Activated naive CD8-positive, alpha-beta T cell treated with anti-CD3 and anti-CD28 coated beads for 36 hours (primary cell): ENCODE measurements at regions not wholly inside any gene's neighbourhood (a gene's known extent, or its start where the extent isn't known, plus 50 kb on each side); places are given as distances from the start of the nearest gene placed in this dataset.

Source experiments
- DNase-seq: peaks from one replicate; pipeline ENCODE4 v3.0.0; 2021
- H3K27ac Mint-ChIP-seq: one replicate; pipeline ENCODE4 v1.8.0; 2022; ENCODE audit warnings: mild to moderate bottlenecking, moderate library complexity, mixed read lengths
- H3K27me3 Mint-ChIP-seq: one replicate; pipeline ENCODE4 v1.8.0; 2022; ENCODE audit warnings: mild to moderate bottlenecking, mixed read lengths
- H3K36me3 Mint-ChIP-seq: one replicate; pipeline ENCODE4 v1.8.0; 2021; ENCODE audit warnings: mild to moderate bottlenecking, mixed read lengths
- H3K4me1 Mint-ChIP-seq: one replicate; pipeline ENCODE4 v1.8.0; 2021; ENCODE audit warnings: mixed read lengths
- H3K4me3 Mint-ChIP-seq: one replicate; pipeline ENCODE4 v1.8.0; 2022; ENCODE audit warnings: mild to moderate bottlenecking, moderate library complexity, mixed read lengths
- H3K9me3 Mint-ChIP-seq: one replicate; pipeline ENCODE4 v1.8.0; 2022; ENCODE audit warnings: mixed read lengths

DNA sequence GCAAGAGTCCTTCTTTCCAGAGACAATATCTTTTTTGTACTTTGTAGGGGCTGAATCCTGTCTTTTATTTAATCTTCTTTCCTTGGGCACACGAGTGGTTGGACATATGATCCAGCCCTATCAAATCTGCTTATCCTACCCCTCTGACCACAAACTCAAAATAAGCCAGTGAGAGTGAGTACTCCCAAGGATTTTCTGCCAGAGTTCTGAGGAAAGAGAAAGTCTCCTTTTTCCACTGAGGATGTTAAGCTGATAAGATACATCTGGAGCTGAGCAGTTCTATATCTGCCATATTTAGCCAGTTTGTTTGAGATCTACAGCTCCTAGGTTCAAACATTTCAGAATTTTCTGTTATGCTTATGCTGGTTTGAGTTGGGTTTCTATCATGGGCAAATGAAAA, 134.8 kb upstream of the NWD2 start:
- Mint-ChIP-seq H3K9me3 (no peaks in the 10 kb centered on the region), H3K4me3 (no peak overlapping the region), H3K4me1 (no peaks in the 10 kb centered on the region), H3K27ac (no peak overlapping the region), H3K36me3 (no peaks in the 10 kb centered on the region), H3K27me3 (no peaks in the 10 kb centered on the region)
- DNase-seq = no peak

DNA sequence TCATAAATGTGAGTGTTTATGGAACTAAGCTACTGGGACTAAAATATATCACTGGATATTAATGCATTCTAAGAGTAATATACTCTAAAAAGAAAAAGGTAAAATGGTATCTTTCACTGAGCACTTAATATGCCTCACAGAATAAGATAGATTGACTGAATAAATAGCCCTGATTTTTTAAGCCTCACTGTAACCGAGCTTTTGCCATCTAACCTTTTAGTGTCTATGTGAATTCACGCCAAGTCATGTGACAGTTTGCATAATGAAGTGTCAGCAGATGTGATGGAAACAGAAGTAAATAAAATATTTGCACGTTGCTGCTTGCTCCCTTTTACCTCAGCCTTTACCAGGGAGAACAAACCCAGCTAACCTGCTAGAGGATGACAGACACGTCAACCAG, 119.7 kb upstream of the NWD2 start:
- no peak for DNase-seq
- H3K4me3 Mint-ChIP-seq = no peak overlapping the region
- no peaks in the 10 kb centered on the region for H3K9me3 Mint-ChIP-seq
- H3K4me1 Mint-ChIP-seq = no peaks in the 10 kb centered on the region
- H3K27me3 Mint-ChIP-seq = peaks cover 8% of the 10 kb centered on the region
- H3K27ac Mint-ChIP-seq = no peak overlapping the region
- H3K36me3 Mint-ChIP-seq = no peaks in the 10 kb centered on the region

DNA sequence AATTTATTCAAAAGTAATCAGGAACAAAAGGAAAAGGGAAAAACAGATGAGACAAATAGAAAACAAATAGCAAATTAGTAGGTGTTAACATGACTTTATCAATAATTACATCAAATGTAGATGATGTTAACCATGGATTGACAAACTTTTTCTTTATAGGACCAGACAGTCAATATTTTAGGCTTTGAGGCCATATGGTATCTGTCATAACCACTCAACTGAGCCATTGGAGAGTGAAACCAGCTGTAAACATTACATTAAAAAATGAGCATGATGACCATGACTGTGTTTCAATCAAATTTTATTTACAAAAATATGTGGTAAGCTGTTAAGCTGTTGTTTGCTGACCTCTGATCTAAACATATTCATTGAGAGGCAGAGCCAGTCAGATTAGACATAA, 118.5 kb upstream of the NWD2 start:
- Mint-ChIP-seq H3K4me1 (no peaks in the 10 kb centered on the region), H3K4me3 (no peak overlapping the region)

DNA sequence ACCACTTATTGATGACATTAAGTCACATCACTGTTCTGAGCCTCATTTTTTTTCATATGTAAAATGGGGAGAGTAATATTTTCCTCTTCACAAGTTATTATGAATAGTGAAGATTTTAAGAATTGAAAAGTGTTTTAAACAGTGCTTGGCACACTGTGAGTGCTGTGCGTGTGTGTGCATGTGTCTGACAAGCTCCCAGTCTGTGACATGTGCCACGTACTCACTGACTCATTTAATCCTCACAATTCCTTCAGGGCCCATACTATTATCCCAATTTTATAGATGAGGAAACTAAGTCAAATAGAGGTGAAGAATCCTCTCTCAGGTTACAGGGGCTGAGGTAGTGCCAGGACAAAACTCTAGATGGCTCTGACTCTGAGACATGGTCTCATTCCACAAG, 114.1 kb upstream of the NWD2 start:
- Mint-ChIP-seq H3K4me1 (no peaks in the 10 kb centered on the region), H3K4me3 (no peak overlapping the region), H3K27me3 (no peaks in the 10 kb centered on the region), H3K27ac (no peak overlapping the region), H3K9me3 (no peaks in the 10 kb centered on the region), H3K36me3 (no peaks in the 10 kb centered on the region)
- DNase-seq = no peak

More for the DNA sequence above, 118.5 kb upstream of the NWD2 start:
- H3K9me3 Mint-ChIP-seq = no peaks in the 10 kb centered on the region
- H3K36me3 Mint-ChIP-seq = no peaks in the 10 kb centered on the region
- H3K27ac Mint-ChIP-seq = no peak overlapping the region
- H3K27me3 Mint-ChIP-seq = peaks cover 8% of the 10 kb centered on the region
- no peak for DNase-seq

DNA sequence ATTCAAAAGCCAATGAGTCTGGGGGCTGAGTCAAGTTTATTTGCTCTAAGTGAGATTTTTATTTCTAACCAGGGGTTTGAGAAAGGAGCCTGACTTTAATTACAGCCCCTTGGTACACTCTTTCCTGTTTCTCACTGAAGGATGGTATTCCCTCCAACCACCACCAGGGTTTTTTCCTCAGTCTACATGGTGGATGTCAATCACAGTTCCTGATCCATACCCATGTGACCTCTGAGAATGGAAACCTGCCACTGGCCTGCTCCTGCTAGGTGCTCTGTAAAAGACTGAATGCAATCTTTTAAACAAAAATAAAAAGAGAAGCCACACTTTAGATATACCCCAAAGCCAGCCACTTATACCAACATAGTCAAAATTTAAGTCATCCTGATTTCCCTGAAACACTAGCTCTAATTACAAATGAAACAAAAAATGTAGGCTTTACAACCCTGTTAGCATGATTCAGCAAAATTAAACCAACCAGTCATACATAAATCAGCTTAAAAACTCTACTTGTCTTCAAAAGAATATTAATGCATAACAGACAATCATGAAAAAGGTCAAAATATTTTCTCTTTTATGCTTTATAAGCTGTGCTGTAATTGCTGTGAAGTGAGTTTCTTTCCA, 112.1 kb upstream of the NWD2 start:
- no peak overlapping the region for H3K27ac Mint-ChIP-seq
- no peak overlapping the region for H3K4me3 Mint-ChIP-seq
- no peaks in the 10 kb centered on the region for H3K36me3 Mint-ChIP-seq
- H3K4me1 Mint-ChIP-seq = no peaks in the 10 kb centered on the region
- H3K27me3 Mint-ChIP-seq = no peaks in the 10 kb centered on the region
- no peak for DNase-seq
- no peaks in the 10 kb centered on the region for H3K9me3 Mint-ChIP-seq

DNA sequence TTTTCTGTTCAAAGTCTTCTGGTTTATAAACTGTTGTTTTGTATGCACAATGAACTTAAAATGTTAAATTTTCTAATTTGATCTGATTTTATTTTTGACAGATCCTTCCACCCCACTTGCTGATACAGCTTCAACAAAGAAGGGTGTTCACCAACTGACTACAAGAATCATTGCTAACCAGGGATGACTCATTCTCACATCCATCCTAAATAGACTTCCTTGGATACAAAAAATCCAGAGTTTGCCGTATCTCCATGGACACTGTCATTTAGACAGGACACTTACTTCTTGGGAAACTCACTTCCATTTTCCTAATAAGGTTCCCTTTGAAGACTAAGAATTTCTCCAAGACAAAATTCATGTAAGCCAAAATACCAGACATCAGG, 111.6 kb upstream of the NWD2 start:
- Mint-ChIP-seq H3K9me3 (no peaks in the 10 kb centered on the region), H3K27me3 (no peaks in the 10 kb centered on the region), H3K36me3 (no peaks in the 10 kb centered on the region), H3K27ac (no peak overlapping the region), H3K4me1 (no peaks in the 10 kb centered on the region), H3K4me3 (no peak overlapping the region)
- no peak for DNase-seq

DNA sequence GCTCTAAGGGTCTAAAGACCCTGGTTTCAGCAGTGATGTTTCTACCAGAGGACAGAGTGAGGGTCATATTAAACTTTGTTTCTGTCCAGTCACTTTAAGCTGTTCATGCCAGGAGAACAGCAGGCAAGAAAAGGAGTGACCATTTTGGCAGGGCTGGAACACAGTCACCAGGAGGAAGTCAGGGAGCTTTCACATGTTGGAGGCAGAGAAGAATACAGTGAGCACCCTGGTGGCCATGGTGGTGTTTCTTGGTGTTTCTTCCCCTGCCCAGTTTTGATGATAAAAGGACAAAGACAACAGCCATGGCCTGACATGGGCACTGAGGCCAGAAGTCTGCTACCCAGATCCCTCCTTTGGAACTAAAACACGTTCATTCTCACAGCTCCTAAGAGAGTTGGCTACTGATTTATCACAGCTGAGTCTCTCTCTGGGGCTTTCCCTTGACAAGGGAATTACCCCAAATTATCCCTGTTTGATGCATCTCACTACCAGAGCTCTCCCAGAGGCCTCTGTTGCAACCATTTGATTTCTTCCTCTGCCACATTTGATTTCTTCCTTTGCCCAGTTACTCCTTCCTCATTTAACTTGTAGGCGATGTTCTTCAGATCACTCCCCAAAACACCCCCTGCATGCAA, 106.4 kb upstream of the NWD2 start:
- DNase-seq = no peak
- Mint-ChIP-seq H3K4me1 (no peaks in the 10 kb centered on the region), H3K27ac (no peak overlapping the region), H3K27me3 (no peaks in the 10 kb centered on the region), H3K4me3 (no peak overlapping the region), H3K9me3 (peaks cover 3% of the 10 kb centered on the region), H3K36me3 (no peaks in the 10 kb centered on the region)

DNA sequence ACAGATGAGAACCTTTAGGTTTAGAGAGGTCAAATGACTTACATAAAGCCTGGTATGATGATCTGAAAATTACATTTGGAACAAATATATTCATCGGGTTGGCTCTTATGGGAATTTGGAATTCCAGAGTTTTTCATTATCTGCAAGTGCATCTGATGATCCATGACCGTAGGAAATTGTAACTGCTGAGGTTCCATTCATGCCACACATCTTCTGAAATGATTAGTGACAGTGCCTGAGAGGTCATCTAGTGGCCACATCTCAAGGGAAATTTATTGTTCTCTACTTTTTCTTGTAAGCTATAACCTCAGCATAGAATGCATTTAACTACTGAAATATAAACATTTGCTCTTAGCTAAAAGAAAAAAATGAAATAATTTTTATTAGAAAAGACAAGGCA, 105.8 kb upstream of the NWD2 start:
- Mint-ChIP-seq H3K4me3 (no peak overlapping the region), H3K9me3 (peaks cover 3% of the 10 kb centered on the region), H3K27me3 (no peaks in the 10 kb centered on the region), H3K27ac (no peak overlapping the region), H3K36me3 (no peaks in the 10 kb centered on the region), H3K4me1 (no peaks in the 10 kb centered on the region)
- no peak for DNase-seq

DNA sequence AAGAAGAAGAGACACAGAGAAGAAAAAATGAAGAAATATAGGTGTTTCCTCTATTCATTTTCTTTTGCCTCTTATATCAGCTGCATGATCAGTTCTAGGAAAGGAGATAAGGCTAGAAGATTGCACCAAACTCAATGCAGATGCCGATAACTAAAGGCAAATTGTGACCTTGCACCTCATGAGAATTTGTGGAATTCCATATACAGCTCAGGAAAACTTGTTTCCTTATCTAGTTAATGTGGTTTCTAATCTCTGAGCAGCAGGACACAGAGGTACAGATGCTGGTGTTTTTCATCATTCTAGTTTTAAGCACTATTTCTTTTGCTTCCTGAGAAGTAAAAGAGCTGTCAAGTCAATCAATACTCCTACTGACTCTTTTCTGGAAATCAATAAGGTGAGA, 104.6 kb upstream of the NWD2 start:
- Mint-ChIP-seq H3K9me3 (peaks cover 3% of the 10 kb centered on the region), H3K27ac (no peak overlapping the region), H3K36me3 (no peaks in the 10 kb centered on the region), H3K4me1 (no peaks in the 10 kb centered on the region), H3K4me3 (no peak overlapping the region), H3K27me3 (no peaks in the 10 kb centered on the region)
- no peak for DNase-seq

DNA sequence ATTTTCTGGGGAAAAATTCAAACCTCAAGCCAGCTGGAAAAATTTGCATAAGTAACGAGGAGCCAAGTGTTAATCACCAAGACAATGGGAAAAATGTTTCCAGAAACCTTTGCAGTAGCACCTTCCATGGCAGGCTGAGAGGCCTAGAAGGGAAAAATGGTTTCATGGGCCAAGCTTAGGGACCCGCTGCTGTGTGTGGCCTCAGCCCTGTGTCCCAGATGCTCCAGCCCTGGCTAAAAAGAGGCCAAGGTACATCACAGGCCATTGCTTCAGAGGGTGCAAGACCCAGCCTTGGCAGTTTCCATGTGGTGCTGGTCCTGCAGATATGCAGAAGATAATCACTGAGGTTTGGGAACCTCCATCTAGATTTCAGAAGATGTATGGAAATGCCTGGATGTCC, 98.3 kb upstream of the NWD2 start:
- Mint-ChIP-seq H3K4me3 (no peak overlapping the region), H3K27me3 (no peaks in the 10 kb centered on the region), H3K9me3 (peaks cover 6% of the 10 kb centered on the region), H3K4me1 (no peaks in the 10 kb centered on the region), H3K36me3 (no peaks in the 10 kb centered on the region), H3K27ac (no peak overlapping the region)
- no peak for DNase-seq

DNA sequence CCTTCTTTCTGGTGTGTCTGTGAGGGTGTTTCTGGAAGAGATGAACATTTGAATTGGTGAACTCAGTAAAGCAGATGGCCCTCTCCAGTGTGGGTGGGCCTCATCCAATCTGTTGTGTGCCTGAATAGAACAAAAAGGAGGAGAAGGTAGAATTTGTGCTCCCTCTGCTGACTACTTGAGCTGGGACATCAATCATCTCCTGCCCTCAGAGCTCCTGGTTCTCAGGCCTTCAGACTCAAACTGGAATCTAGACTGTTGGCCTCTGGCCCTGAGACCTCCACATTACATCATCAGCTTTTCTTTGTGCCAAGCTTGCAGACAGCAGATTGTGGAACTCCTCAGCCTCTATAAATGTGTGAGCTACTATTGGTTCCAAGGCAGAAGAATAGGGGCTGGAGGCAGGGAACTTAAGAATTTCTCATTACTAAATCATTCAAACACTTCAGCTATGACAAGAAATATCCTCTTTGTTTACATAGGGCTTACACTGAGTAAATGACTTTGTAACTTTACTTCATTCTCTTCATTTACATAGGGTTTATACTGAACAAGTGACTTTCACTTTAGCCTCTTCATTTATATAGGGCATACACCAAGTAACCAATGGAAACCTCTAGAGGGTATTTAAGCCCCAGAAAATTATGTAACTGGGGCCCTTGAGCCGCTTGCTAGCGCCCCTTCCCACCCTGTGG, 86.9 kb upstream of the NWD2 start:
- no peak for DNase-seq
- Mint-ChIP-seq H3K9me3 (no peaks in the 10 kb centered on the region), H3K36me3 (no peaks in the 10 kb centered on the region), H3K27ac (no peak overlapping the region), H3K4me3 (no peak overlapping the region), H3K4me1 (no peaks in the 10 kb centered on the region), H3K27me3 (no peaks in the 10 kb centered on the region)

DNA sequence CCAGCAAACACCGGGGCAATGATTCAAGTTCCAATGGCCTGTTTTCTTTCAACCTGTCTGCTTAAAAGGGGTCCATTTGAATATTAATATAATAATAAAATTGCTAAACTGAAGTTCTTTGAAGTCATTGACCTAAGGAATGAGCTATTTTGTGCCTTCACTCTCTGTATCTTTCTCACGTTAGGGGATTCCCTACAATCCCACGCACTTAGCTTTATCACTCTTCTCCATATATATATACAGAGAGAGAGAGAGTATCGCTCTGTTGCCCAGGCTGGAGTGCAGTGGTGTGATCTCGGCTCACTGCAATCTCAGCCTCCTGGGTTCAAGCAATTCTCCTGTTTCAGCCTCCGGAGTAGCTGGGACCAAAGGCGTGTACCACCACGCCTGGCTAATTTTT, 83.9 kb upstream of the NWD2 start:
- no peak for DNase-seq
- no peaks in the 10 kb centered on the region for H3K27me3 Mint-ChIP-seq
- no peak overlapping the region for H3K27ac Mint-ChIP-seq
- no peak overlapping the region for H3K4me3 Mint-ChIP-seq
- no peaks in the 10 kb centered on the region for H3K9me3 Mint-ChIP-seq
- no peaks in the 10 kb centered on the region for H3K36me3 Mint-ChIP-seq
- no peaks in the 10 kb centered on the region for H3K4me1 Mint-ChIP-seq

DNA sequence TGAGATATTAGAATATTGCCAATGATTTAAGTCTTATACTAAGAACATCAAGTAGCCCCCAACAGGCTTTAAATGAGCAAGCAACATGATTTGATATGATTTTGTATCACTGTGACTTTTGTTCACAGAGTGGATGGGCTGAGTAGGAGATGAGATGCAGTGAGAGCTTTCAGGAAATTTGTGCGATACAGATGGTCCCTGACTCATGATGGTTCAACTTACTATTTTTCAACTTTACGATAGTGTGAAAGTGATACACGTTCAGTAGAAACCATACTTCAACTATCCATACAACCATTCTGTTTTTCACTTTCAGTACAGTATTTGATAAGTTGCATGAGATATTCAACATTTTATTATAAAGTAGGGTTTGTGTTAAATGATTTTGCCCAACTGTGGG, 78.7 kb upstream of the NWD2 start:
- DNase-seq = no peak
- no peaks in the 10 kb centered on the region for H3K9me3 Mint-ChIP-seq
- H3K4me1 Mint-ChIP-seq = no peaks in the 10 kb centered on the region
- no peak overlapping the region for H3K27ac Mint-ChIP-seq
- H3K27me3 Mint-ChIP-seq = peaks cover 3% of the 10 kb centered on the region
- no peaks in the 10 kb centered on the region for H3K36me3 Mint-ChIP-seq
- no peak overlapping the region for H3K4me3 Mint-ChIP-seq

DNA sequence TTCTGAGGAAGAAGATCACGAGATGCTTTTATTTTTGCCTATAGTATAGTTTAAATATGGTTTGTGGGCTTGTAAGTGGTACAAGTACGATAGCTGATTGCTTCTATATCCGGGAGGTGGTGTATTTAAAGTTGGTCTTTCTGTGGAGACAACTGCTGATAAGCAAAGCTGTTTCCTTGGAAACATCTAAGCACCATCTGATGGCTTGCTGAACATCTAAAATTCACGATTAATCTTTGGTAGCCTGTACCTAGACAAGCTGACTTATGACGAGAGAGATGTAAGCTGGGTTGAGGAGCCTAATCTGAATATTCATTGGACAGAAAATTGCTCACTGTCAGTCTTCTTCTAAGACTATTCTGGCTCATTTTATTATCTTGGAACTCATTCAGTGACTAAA, 74.6 kb upstream of the NWD2 start:
- no peaks in the 10 kb centered on the region for H3K36me3 Mint-ChIP-seq
- H3K4me3 Mint-ChIP-seq = no peak overlapping the region
- peaks cover 3% of the 10 kb centered on the region for H3K27me3 Mint-ChIP-seq
- DNase-seq = no peak
- H3K4me1 Mint-ChIP-seq = no peaks in the 10 kb centered on the region
- no peaks in the 10 kb centered on the region for H3K9me3 Mint-ChIP-seq
- H3K27ac Mint-ChIP-seq = no peak overlapping the region

DNA sequence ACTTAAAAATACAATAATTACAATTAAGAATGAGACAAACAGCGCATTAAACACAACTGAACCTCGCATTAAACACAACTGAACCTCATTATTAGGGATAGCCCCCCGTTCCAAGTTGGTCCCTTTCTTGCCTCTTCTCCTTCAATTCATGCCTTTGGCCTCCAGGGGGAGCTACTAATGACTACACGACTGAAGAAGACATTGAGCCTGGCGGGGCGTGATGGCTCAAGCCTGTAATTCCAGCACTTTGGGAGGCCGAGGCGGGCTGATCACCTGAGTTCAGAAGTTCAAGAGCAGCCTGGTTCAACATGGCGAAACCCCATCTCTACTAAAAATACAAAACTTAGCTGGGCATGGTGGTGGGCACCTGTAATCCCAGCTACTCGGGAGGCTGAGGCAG, 56.4 kb upstream of the NWD2 start:
- Mint-ChIP-seq H3K36me3 (no peaks in the 10 kb centered on the region), H3K27ac (no peak overlapping the region), H3K27me3 (peaks cover 3% of the 10 kb centered on the region), H3K4me1 (no peaks in the 10 kb centered on the region), H3K4me3 (no peak overlapping the region), H3K9me3 (no peaks in the 10 kb centered on the region)
- DNase-seq = no peak
